ENCODE measurements at regions not wholly inside any gene's neighbourhood (a gene's known extent, or its start where the extent isn't known, plus 50 kb on each side); places are given as distances from the start of the nearest gene placed in this dataset.

GRCh38 chr1:185495898-185496297 lies 178.9 kb upstream of the IVNS1ABP start:
- Mint-ChIP-seq H3K9me3 (no peaks in the 10 kb centered on the region), H3K27ac (peak overlapping the region in 2 of 6 donors; percentile 44 to 59), H3K27me3 (peaks cover 14 to 20% (median 19%) of the 10 kb centered on the region in 3 donors), H3K4me1 (no peaks in the 10 kb centered on the region), H3K4me3 (no peak overlapping the region), H3K36me3 (no peaks in the 10 kb centered on the region)
- ATAC-seq (ENCODE audit: low read depth in 2 of 2): no peak
- no peak for DNase-seq

GRCh38 chr1:185495007-185495406 lies 178.0 kb upstream of the IVNS1ABP start:
- DNase-seq (no peak), ATAC-seq (ENCODE audit: low read depth in 2 of 2) (no peak)
- no peak overlapping the region for H3K27ac Mint-ChIP-seq
- no peak overlapping the region for H3K4me3 Mint-ChIP-seq
- peaks cover 14 to 19% (median 19%) of the 10 kb centered on the region in 3 donors for H3K27me3 Mint-ChIP-seq
- no peaks in the 10 kb centered on the region for H3K36me3 Mint-ChIP-seq
- H3K9me3 Mint-ChIP-seq: no peaks in the 10 kb centered on the region
- H3K4me1 Mint-ChIP-seq: no peaks in the 10 kb centered on the region

- ATAC-seq (ENCODE audit: low read depth in 2 of 2) (no peak), DNase-seq (no peak)
- H3K27me3 Mint-ChIP-seq: peaks cover 8 to 15% (median 13%) of the 10 kb centered on the region in 3 donors
- H3K9me3 Mint-ChIP-seq: no peaks in the 10 kb centered on the region
- H3K4me1 Mint-ChIP-seq: no peaks in the 10 kb centered on the region
- no peaks in the 10 kb centered on the region for H3K36me3 Mint-ChIP-seq
- peak overlapping the region in 1 of 6 donors; percentile 1 for H3K27ac Mint-ChIP-seq
- no peak overlapping the region for H3K4me3 Mint-ChIP-seq
Measured at GRCh38 chr1:185492089-185492825, 175.2 kb upstream of the IVNS1ABP start.

DNA sequence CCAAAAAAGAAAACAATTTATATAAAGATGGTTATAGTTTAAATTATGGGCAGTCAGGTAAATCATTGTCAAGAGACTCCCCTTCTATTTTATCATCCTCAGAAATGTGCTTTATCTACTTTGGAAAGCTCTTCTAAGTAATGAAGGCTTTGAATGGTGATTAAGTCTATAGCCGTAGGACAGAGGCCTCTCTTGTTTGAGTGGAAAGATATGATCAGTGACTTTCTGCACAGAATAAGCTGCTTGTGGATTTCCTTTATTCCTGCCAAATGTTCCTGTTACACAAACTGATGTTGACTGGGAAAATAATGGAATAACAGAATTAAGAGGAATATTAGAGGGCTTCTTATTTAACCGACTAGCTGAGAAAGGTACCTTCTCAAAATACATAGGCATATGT lies 174.6 kb upstream of the IVNS1ABP start:
- Mint-ChIP-seq H3K27me3 (peaks cover 8 to 15% (median 11%) of the 10 kb centered on the region in 3 donors), H3K4me3 (no peak overlapping the region), H3K36me3 (no peaks in the 10 kb centered on the region), H3K9me3 (no peaks in the 10 kb centered on the region), H3K4me1 (no peaks in the 10 kb centered on the region), H3K27ac (no peak overlapping the region)
- ATAC-seq (ENCODE audit: low read depth in 2 of 2): no peak
- DNase-seq: no peak

DNA sequence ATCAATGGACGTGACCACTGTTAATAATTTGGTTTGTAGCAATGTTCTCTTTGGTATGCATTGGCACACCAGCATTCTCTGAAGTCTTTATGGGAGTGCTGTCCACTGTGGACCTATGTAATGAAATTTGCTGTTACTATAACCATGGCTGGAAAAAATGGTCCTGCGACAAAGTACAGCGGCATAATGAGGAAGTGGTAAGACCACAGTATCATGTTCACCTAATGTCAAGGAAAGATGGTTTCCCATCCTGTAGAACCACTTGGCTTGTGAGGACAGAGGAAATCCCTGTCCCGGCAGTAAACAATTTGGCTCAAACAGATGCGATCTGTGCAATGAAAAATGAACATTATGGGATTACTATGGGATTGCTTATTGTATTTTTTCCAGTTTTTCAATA lies 173.9 kb upstream of the IVNS1ABP start:
- no peaks in the 10 kb centered on the region for H3K9me3 Mint-ChIP-seq
- ATAC-seq (ENCODE audit: low read depth in 2 of 2) (no peak), DNase-seq (no peak)
- no peak overlapping the region for H3K4me3 Mint-ChIP-seq
- H3K27ac Mint-ChIP-seq: no peak overlapping the region
- H3K36me3 Mint-ChIP-seq: no peaks in the 10 kb centered on the region
- no peaks in the 10 kb centered on the region for H3K4me1 Mint-ChIP-seq
- H3K27me3 Mint-ChIP-seq: peaks cover 3 to 14% (median 5%) of the 10 kb centered on the region in 3 donors

DNA sequence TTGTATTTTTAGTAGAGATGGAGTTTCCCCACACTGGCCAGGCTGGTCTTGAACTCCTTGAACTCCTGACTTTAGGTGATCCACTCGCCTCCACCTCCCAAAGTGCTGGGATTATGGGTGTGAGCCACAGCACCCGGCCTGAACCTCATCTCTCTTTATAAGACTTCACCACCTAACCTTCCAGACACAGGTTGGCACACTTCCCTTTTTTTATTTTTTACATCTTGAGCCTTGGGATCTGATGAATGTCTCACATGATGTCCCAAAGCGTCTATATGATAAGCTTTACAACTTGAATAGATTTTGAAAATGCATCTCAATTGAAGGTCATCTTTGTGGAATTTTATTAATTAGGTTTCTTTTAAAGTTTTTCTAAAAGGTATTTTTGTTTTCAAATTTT lies 172.4 kb upstream of the IVNS1ABP start:
- H3K27ac Mint-ChIP-seq: peak overlapping the region in 1 of 6 donors; percentile 68
- ATAC-seq (ENCODE audit: low read depth in 2 of 2) (no peak), DNase-seq (no peak)
- no peak overlapping the region for H3K4me3 Mint-ChIP-seq
- no peaks in the 10 kb centered on the region for H3K9me3 Mint-ChIP-seq
- no peaks in the 10 kb centered on the region for H3K36me3 Mint-ChIP-seq
- peaks cover 0 to 13% (median 4%) of the 10 kb centered on the region in 3 donors for H3K27me3 Mint-ChIP-seq
- H3K4me1 Mint-ChIP-seq: no peaks in the 10 kb centered on the region

DNA sequence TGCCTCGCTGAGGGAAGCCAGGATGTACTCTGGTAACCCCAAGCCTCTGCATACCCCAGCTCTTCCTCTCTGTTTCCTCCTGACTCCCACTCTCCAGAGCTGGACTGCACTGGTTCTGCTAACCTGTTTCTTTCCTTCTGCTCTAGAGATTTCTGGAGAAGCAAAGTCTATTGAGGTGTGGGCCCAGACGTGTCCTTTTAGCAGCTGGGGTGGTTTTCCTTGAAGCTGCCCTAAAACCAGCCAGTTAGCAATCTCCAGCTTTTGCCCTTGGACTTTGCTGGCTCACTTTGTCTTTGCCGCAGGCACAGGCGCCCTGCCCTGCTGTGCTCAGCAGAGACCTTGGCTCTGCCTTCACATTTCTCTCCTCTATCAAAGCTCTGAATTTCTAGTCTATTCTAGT lies 171.8 kb upstream of the IVNS1ABP start:
- DNase-seq: no peak
- Mint-ChIP-seq H3K4me1 (no peaks in the 10 kb centered on the region), H3K9me3 (no peaks in the 10 kb centered on the region), H3K36me3 (no peaks in the 10 kb centered on the region), H3K27me3 (peaks cover 0 to 13% (median 4%) of the 10 kb centered on the region in 3 donors), H3K27ac (no peak overlapping the region), H3K4me3 (no peak overlapping the region)
- no peak for ATAC-seq (ENCODE audit: low read depth in 2 of 2)

GRCh38 chr1:185487936-185488335 lies 170.9 kb upstream of the IVNS1ABP start:
- Mint-ChIP-seq H3K4me1 (no peaks in the 10 kb centered on the region), H3K27me3 (peaks cover 0 to 13% (median 4%) of the 10 kb centered on the region in 3 donors), H3K9me3 (no peaks in the 10 kb centered on the region), H3K36me3 (no peaks in the 10 kb centered on the region), H3K27ac (peak overlapping the region in 2 of 6 donors; percentile 17 to 62), H3K4me3 (no peak overlapping the region)
- DNase-seq: no peak
- no peak for ATAC-seq (ENCODE audit: low read depth in 2 of 2)

DNA sequence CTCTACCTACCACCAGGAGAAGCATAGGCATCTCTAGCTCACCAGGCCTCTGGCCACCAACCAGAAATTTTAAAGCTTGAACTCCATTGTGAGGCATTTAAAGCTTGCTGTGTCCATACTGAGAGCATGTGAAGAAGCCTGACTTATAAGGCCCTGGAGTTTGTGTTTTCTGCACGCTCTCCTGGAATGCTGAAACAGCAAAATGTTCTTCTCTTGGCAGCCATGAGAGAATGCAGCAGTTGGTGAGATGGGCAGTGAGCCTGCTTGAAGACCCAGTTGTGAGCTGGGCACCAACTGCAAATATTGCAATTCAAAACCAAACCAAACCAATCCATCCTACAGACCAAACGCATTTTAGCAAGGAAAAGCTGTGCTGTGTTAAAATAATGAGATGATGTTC lies 170.0 kb upstream of the IVNS1ABP start:
- DNase-seq (no peak), ATAC-seq (ENCODE audit: low read depth in 2 of 2) (no peak)
- no peak overlapping the region for H3K4me3 Mint-ChIP-seq
- H3K27me3 Mint-ChIP-seq: peaks cover 0 to 13% (median 4%) of the 10 kb centered on the region in 3 donors
- H3K4me1 Mint-ChIP-seq: no peaks in the 10 kb centered on the region
- H3K9me3 Mint-ChIP-seq: no peaks in the 10 kb centered on the region
- no peak overlapping the region for H3K27ac Mint-ChIP-seq
- H3K36me3 Mint-ChIP-seq: no peaks in the 10 kb centered on the region

GRCh38 chr1:185486346-185486745 lies 169.3 kb upstream of the IVNS1ABP start:
- Mint-ChIP-seq H3K27ac (peak overlapping the region in 3 of 6 donors; percentile 10 to 73 (median 57)), H3K36me3 (no peaks in the 10 kb centered on the region), H3K4me3 (no peak overlapping the region), H3K9me3 (no peaks in the 10 kb centered on the region), H3K27me3 (peaks cover 0 to 13% (median 4%) of the 10 kb centered on the region in 3 donors), H3K4me1 (no peaks in the 10 kb centered on the region)
- DNase-seq (no peak), ATAC-seq (ENCODE audit: low read depth in 2 of 2) (no peak)

GRCh38 chr1:185483664-185484450 lies 166.8 kb upstream of the IVNS1ABP start:
- no peak for ATAC-seq (ENCODE audit: low read depth in 2 of 2)
- Mint-ChIP-seq H3K4me1 (no peaks in the 10 kb centered on the region), H3K9me3 (no peaks in the 10 kb centered on the region), H3K27me3 (peaks cover 0 to 12% (median 5%) of the 10 kb centered on the region in 3 donors), H3K36me3 (no peaks in the 10 kb centered on the region), H3K27ac (no peak overlapping the region), H3K4me3 (no peak overlapping the region)
- DNase-seq: no peak

DNA sequence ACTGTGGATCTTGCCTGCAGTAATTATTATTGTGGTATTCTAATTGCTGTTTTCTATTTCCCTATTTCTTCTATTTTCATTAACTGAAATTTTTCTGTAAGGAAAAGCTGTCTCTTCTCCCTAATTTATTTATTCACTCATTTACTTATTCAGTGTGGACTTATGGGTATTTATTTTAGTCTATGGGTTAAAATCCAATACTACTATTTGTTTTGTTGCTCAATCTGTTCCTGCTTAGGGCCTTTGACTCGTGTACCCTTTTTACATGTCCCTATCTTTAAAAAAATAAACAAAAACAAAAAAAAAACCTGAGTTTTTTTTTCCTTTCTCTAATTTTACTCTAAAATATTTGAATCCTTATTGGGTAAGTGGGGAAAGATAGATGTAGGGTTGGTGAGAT lies 166.2 kb upstream of the IVNS1ABP start:
- H3K4me3 Mint-ChIP-seq: no peak overlapping the region
- ATAC-seq (ENCODE audit: low read depth in 2 of 2) (no peak), DNase-seq (no peak)
- no peaks in the 10 kb centered on the region for H3K36me3 Mint-ChIP-seq
- no peaks in the 10 kb centered on the region for H3K9me3 Mint-ChIP-seq
- H3K27me3 Mint-ChIP-seq: peaks cover 0 to 12% (median 5%) of the 10 kb centered on the region in 3 donors
- H3K27ac Mint-ChIP-seq: no peak overlapping the region
- H3K4me1 Mint-ChIP-seq: no peaks in the 10 kb centered on the region

DNA sequence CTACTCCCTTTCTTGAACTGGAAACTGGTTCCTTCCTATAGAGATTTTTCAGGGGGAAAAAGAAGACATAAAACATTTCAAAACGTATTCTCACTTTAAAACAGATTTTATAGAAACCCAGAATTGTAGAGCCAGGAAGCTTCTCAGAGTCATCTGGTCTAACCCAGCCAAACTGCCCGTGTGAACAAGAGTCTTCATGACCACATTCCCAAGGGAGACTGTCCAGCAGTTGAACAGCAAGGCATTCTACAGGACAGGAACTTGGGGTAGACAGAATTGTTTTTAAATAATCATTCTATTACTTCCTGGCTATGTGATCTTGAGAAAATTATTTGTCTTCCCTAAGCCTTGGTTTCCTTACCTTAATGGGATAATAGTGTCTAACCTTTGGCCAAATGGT lies 163.5 kb upstream of the IVNS1ABP start:
- no peaks in the 10 kb centered on the region for H3K9me3 Mint-ChIP-seq
- no peak overlapping the region for H3K27ac Mint-ChIP-seq
- DNase-seq: no peak
- H3K4me3 Mint-ChIP-seq: no peak overlapping the region
- no peak for ATAC-seq (ENCODE audit: low read depth in 2 of 2)
- H3K27me3 Mint-ChIP-seq: peaks cover 0 to 5% (median 5%) of the 10 kb centered on the region in 3 donors
- H3K36me3 Mint-ChIP-seq: no peaks in the 10 kb centered on the region
- H3K4me1 Mint-ChIP-seq: no peaks in the 10 kb centered on the region

DNA sequence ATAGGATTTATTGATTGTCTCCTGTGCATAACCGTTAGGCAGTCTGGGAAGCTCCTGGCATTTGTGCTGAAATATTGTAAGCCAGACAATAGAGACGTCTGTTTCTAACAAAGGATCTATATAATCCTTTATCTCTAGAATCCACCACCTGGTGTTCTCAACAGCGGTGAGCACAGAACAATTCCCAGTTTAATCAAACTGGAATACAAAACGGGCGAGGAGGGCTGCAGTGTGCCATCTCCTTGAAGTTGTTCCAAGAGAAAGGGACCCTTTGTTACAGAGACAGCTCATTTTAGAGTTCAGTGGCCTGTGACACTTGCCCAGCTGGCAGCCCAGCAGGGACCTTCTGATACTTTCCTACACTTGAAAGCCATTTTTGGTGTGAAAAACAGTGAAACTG lies 162.8 kb upstream of the IVNS1ABP start:
- DNase-seq (no peak), ATAC-seq (ENCODE audit: low read depth in 2 of 2) (no peak)
- Mint-ChIP-seq H3K36me3 (no peaks in the 10 kb centered on the region), H3K9me3 (no peaks in the 10 kb centered on the region), H3K27ac (no peak overlapping the region), H3K27me3 (peaks cover 0 to 9% (median 5%) of the 10 kb centered on the region in 3 donors), H3K4me3 (no peak overlapping the region), H3K4me1 (no peaks in the 10 kb centered on the region)

Data from naive B cell (primary cell).